T-cell (primary cell): ENCODE measurements at regions not wholly inside any gene's neighbourhood (a gene's known extent, or its start where the extent isn't known, plus 50 kb on each side); places are given as distances from the start of the nearest gene placed in this dataset.

ENCODE experiments used
- ATAC-seq, 4 experiments: fragments of 200-7000 bp in 3 of 4; fragments of 150-1000 bp in 1 of 4; cut with Tn5 transposase; replicated peaks in 1 of 4; 1 replicate in 3 of 4; 2 replicates in 1 of 4; pipeline ENCODE4 v1.10.0; 2021; ENCODE audit warnings: moderate library complexity in 3 of 4, mild to moderate bottlenecking in 2 of 4, moderate number of reproducible peaks in 1 of 4
- CTCF ChIA-PET, 2 donors: fragments of 300-600 bp; sonication (Branson Sonifier 250); formaldehyde crosslinking; loops; one replicate each; lab custom pipeline; 2022; ENCODE audit warnings: antibody characterized with exemption in 2 of 2; lab: Charles Lee
- POLR2A ChIA-PET, 2 donors: fragments of 300-600 bp; sonication (Branson Sonifier 250); formaldehyde crosslinking; loops; one replicate each; lab custom pipeline; 2022; ENCODE audit warnings: antibody characterized with exemption in 2 of 2; lab: Charles Lee
- DNase-seq, 35 experiments: peaks; one replicate each; pipeline versions ENCODE4 v3.0.0 to v3.0.0-alpha.2; 2013 to 2023
- H3K27ac ChIP-seq: one replicate; pipeline ENCODE4 v1.5.1; 2013; ENCODE audit warnings: low read length
- H3K27me3 ChIP-seq, 2 experiments: replicated peaks in 1 of 2; 1 replicate in 1 of 2; 2 replicates in 1 of 2; pipeline versions ENCODE4 v1.6.1 to v1.7.0; 2013; ENCODE audit warnings: low read length in 1 of 2, mixed read lengths in 1 of 2; ENCODE audit not compliant: control insufficient read depth in 2 of 2, insufficient read depth in 2 of 2; ENCODE audit errors: extremely low read depth in 1 of 2
- H3K36me3 ChIP-seq, 2 donors: 1 replicate in 1 of 2; 2 replicates in 1 of 2; pipeline versions ENCODE4 v1.6.1 to v1.7.0; 2013; ENCODE audit warnings: low read length in 1 of 2; ENCODE audit not compliant: control insufficient read depth in 2 of 2, insufficient read depth in 1 of 2; ENCODE audit errors: extremely low read depth in 1 of 2
- H3K4me1 ChIP-seq, 2 experiments: 1 replicate in 1 of 2; 2 replicates in 1 of 2; pipeline versions ENCODE4 v1.6.1 to v1.7.0; 2013; ENCODE audit warnings: low read length in 2 of 2, mixed read lengths in 1 of 2; ENCODE audit not compliant: insufficient read depth in 2 of 2, control insufficient read depth in 1 of 2; ENCODE audit errors: extremely low read depth in 1 of 2
- H3K4me3 ChIP-seq, 2 donors: 1 replicate in 1 of 2; 2 replicates in 1 of 2; pipeline versions ENCODE4 v1.5.1 to v1.7.0; 2013; ENCODE audit warnings: mild to moderate bottlenecking in 2 of 2, low read length in 1 of 2, moderate library complexity in 1 of 2; ENCODE audit not compliant: control insufficient read depth in 1 of 2; ENCODE audit errors: extremely low read depth in 1 of 2
- H3K9me3 ChIP-seq: 2 replicates; pipeline ENCODE4 v1.7.0; 2013
- H3K27ac Mint-ChIP-seq, 2 donors: one replicate each; pipeline ENCODE4 v1.8.0; 2020 to 2021; ENCODE audit warnings: mild to moderate bottlenecking in 2 of 2, mixed read lengths in 2 of 2
- H3K27me3 Mint-ChIP-seq, 2 donors: one replicate each; pipeline ENCODE4 v1.8.0; 2021 to 2022; ENCODE audit warnings: mixed read lengths in 2 of 2
- H3K36me3 Mint-ChIP-seq: one replicate; pipeline ENCODE4 v1.8.0; 2021; ENCODE audit warnings: mixed read lengths
- H3K4me1 Mint-ChIP-seq, 3 donors: one replicate each; pipeline ENCODE4 v1.8.0; 2020 to 2022; ENCODE audit warnings: mixed read lengths in 3 of 3, mild to moderate bottlenecking in 1 of 3
- H3K4me3 Mint-ChIP-seq, 3 donors: one replicate each; pipeline ENCODE4 v1.8.0; 2020 to 2022; ENCODE audit warnings: mild to moderate bottlenecking in 3 of 3, mixed read lengths in 3 of 3, moderate library complexity in 3 of 3
- H3K9me3 Mint-ChIP-seq, 3 donors: one replicate each; pipeline ENCODE4 v1.8.0; 2020 to 2022; ENCODE audit warnings: mixed read lengths in 3 of 3
- WGBS: methylation state at CpG from one replicate; pipeline ENCODE4 v1.1.5; 2013; ENCODE audit warnings: missing lambda C conversion rate; ENCODE audit not compliant: insufficient coverage; 5-methylcytosine and 5-hydroxymethylcytosine counted together

GRCh38 chr10:2917926-2918325 lies 149.4 kb upstream of the PFKP start:
- Mint-ChIP-seq H3K36me3 (no peaks in the 10 kb centered on the region), H3K4me1 (no peaks in the 10 kb centered on the region), H3K27me3 (peaks cover 17 to 34% of the 10 kb centered on the region in 2 donors), H3K27ac (no peak overlapping the region), H3K4me3 (no peak overlapping the region), H3K9me3 (no peaks in the 10 kb centered on the region)
- peaks cover 0 to 35% of the 10 kb centered on the region in 2 experiments for H3K27me3 ChIP-seq
- H3K36me3 ChIP-seq = no peaks in the 10 kb centered on the region
- DNase-seq = no peak
- ATAC-seq = no peak
- POLR2A ChIA-PET = no interaction called here
- H3K27ac ChIP-seq = no peak overlapping the region
- CTCF ChIA-PET = no interaction called here
- no peaks in the 10 kb centered on the region for H3K4me1 ChIP-seq
- WGBS = 79% methylated on average over 5 of the region's 10 CpGs
- no peak overlapping the region for H3K4me3 ChIP-seq
- no peaks in the 10 kb centered on the region for H3K9me3 ChIP-seq

- Mint-ChIP-seq H3K4me1 (peaks cover 0 to 14% (median 0%) of the 10 kb centered on the region in 3 donors), H3K4me3 (no peak overlapping the region), H3K36me3 (no peaks in the 10 kb centered on the region), H3K9me3 (no peaks in the 10 kb centered on the region), H3K27me3 (peaks cover 18 to 37% of the 10 kb centered on the region in 2 donors), H3K27ac (no peak overlapping the region)
- no peak for ATAC-seq
- ChIA-PET CTCF (no interaction called here), POLR2A (interaction anchor here in 1 of 2 donors (0.6 kb wide), 1 partner anchor 132 kb away, joined by 3 read pairs; no protein-coding TSS in a partner anchor)
- H3K36me3 ChIP-seq = no peaks in the 10 kb centered on the region
- no peak overlapping the region for H3K27ac ChIP-seq
- WGBS = 86% methylated on average over 10 of the region's 11 CpGs
- H3K4me1 ChIP-seq = peaks cover 0 to under 1% of the 10 kb centered on the region in 2 experiments
- H3K9me3 ChIP-seq = no peaks in the 10 kb centered on the region
- no peak for DNase-seq
- no peak overlapping the region for H3K4me3 ChIP-seq
- peaks cover 0 to 26% of the 10 kb centered on the region in 2 experiments for H3K27me3 ChIP-seq
These were observed 151.9 kb upstream of the PFKP start for GRCh38 chr10:2915412-2915811.

GRCh38 chr10:2914741-2915140 lies 152.6 kb upstream of the PFKP start:
- ATAC-seq (no peak), DNase-seq (no peak)
- peaks cover 0 to 14% (median 4%) of the 10 kb centered on the region in 3 donors for H3K4me1 Mint-ChIP-seq
- H3K4me3 Mint-ChIP-seq = no peak overlapping the region
- WGBS = no CpG with 5 or more reads among the region's 5 CpGs
- H3K36me3 ChIP-seq = no peaks in the 10 kb centered on the region
- no peak overlapping the region for H3K27ac Mint-ChIP-seq
- H3K9me3 ChIP-seq = no peaks in the 10 kb centered on the region
- no peaks in the 10 kb centered on the region for H3K36me3 Mint-ChIP-seq
- no peak overlapping the region for H3K27ac ChIP-seq
- POLR2A ChIA-PET = no interaction called here
- H3K4me3 ChIP-seq = no peak overlapping the region
- CTCF ChIA-PET = no interaction called here
- H3K4me1 ChIP-seq = peaks cover 0 to 3% of the 10 kb centered on the region in 2 experiments
- H3K27me3 Mint-ChIP-seq = peaks cover 18 to 37% of the 10 kb centered on the region in 2 donors
- no peaks in the 10 kb centered on the region for H3K9me3 Mint-ChIP-seq
- H3K27me3 ChIP-seq = peaks cover 0 to 26% of the 10 kb centered on the region in 2 experiments

- Mint-ChIP-seq H3K27me3 (peaks cover 18 to 40% of the 10 kb centered on the region in 2 donors), H3K4me3 (no peak overlapping the region), H3K9me3 (no peaks in the 10 kb centered on the region), H3K36me3 (no peaks in the 10 kb centered on the region), H3K4me1 (peaks cover 7 to 24% (median 14%) of the 10 kb centered on the region in 3 donors), H3K27ac (no peak overlapping the region)
- H3K27me3 ChIP-seq = peaks cover 0 to 26% of the 10 kb centered on the region in 2 experiments
- no peaks in the 10 kb centered on the region for H3K36me3 ChIP-seq
- ChIA-PET CTCF (no interaction called here), POLR2A (no interaction called here)
- H3K27ac ChIP-seq = no peak overlapping the region
- peaks cover 5 to 11% of the 10 kb centered on the region in 2 experiments for H3K4me1 ChIP-seq
- DNase-seq (no peak), ATAC-seq (no peak)
- no peaks in the 10 kb centered on the region for H3K9me3 ChIP-seq
- WGBS = no CpG with 5 or more reads among the region's 4 CpGs
- no peak overlapping the region for H3K4me3 ChIP-seq
These were observed 153.9 kb upstream of the PFKP start for GRCh38 chr10:2913474-2913873.

- WGBS = 29% methylated on average over 2 of the region's 3 CpGs
- no peak for DNase-seq
- no peaks in the 10 kb centered on the region for H3K36me3 ChIP-seq
- H3K36me3 Mint-ChIP-seq = no peaks in the 10 kb centered on the region
- no peaks in the 10 kb centered on the region for H3K9me3 Mint-ChIP-seq
- ChIA-PET CTCF (no interaction called here), POLR2A (no interaction called here)
- no peak overlapping the region for H3K4me3 ChIP-seq
- peaks cover 11 to 29% (median 14%) of the 10 kb centered on the region in 3 donors for H3K4me1 Mint-ChIP-seq
- peaks cover 5 to 12% of the 10 kb centered on the region in 2 experiments for H3K4me1 ChIP-seq
- H3K27me3 ChIP-seq = peaks cover 0 to 21% of the 10 kb centered on the region in 2 experiments
- peaks cover 15 to 24% of the 10 kb centered on the region in 2 donors for H3K27me3 Mint-ChIP-seq
- no peaks in the 10 kb centered on the region for H3K9me3 ChIP-seq
- no peak overlapping the region for H3K4me3 Mint-ChIP-seq
- H3K27ac Mint-ChIP-seq = no peak overlapping the region
- ATAC-seq = no peak
- no peak overlapping the region for H3K27ac ChIP-seq
These were observed 156.7 kb upstream of the PFKP start for GRCh38 chr10:2910656-2911055.

GRCh38 chr10:2909921-2910320 lies 157.4 kb upstream of the PFKP start:
- Mint-ChIP-seq H3K9me3 (no peaks in the 10 kb centered on the region), H3K36me3 (no peaks in the 10 kb centered on the region), H3K27ac (no peak overlapping the region), H3K27me3 (peaks cover 17 to 23% of the 10 kb centered on the region in 2 donors), H3K4me3 (no peak overlapping the region), H3K4me1 (peaks cover 11 to 29% (median 14%) of the 10 kb centered on the region in 3 donors)
- H3K4me1 ChIP-seq = peaks cover 5 to 12% of the 10 kb centered on the region in 2 experiments
- ChIA-PET CTCF (no interaction called here), POLR2A (no interaction called here)
- H3K4me3 ChIP-seq = no peak overlapping the region
- H3K27me3 ChIP-seq = peaks cover 0 to 16% of the 10 kb centered on the region in 2 experiments
- H3K27ac ChIP-seq = no peak overlapping the region
- 57% methylated on average over 2 of the region's 5 CpGs for WGBS
- no peaks in the 10 kb centered on the region for H3K9me3 ChIP-seq
- ATAC-seq = no peak
- DNase-seq = no peak
- no peaks in the 10 kb centered on the region for H3K36me3 ChIP-seq
